GM12892 (cell line): ENCODE measurements at regions not wholly inside any gene's neighbourhood (a gene's known extent, or its start where the extent isn't known, plus 50 kb on each side); places are given as distances from the start of the nearest gene placed in this dataset.

Experiments used
- POLR2A ChIP-seq: IDR thresholded peaks from 2 replicates; pipeline ENCODE4 v1.6.1; 2011; ENCODE audit warnings: low read depth, low read length, control low read depth
- POLR2AphosphoS5 ChIP-seq: IDR thresholded peaks from 2 replicates; pipeline ENCODE4 v1.6.1; 2011; ENCODE audit warnings: low read depth, low read length, control low read depth

GRCh38 chr2:105156166-105156565 lies 85.4 kb upstream of the GPR45 start:
- TF ChIP-seq POLR2A (no peak), POLR2AphosphoS5 (no peak)
